ENCODE measurements at regions not wholly inside any gene's neighbourhood (a gene's known extent, or its start where the extent isn't known, plus 50 kb on each side); places are given as distances from the start of the nearest gene placed in this dataset.
A peak's percentile ranks its signal among the peaks of the same experiment; 100 is the strongest.
"Not testable (repeated sequence)": the region's sequence is repeated elsewhere in the genome, so short reads cannot be mapped to it uniquely, and the experiment has no call there.

DNA sequence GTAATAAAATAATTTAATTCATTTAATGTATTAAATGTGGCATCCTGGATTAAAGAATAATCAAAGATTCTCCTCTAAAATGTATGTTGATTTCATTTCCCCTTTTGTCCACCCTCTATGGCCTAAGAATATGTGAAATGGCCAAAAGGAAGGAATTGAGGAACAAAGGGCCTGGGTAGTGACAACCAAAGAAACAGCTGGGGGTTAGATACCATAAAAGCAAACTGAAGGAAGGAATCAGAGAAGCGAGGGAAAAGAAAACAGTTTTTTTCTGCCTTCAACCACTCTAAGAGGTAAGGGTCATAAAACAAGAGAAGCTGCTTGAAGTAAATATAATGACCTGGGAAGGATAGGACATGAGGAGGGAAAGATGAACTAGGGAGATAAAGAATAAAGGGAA is 139.3 kb downstream of the FAM76B start:
- DNase-seq (ENCODE audit: low spot score): no peak

GRCh38 chr11:95647871-95648270 is 141.7 kb downstream of the FAM76B start:
- peak; percentile 24 for DNase-seq (ENCODE audit: low spot score)

DNA sequence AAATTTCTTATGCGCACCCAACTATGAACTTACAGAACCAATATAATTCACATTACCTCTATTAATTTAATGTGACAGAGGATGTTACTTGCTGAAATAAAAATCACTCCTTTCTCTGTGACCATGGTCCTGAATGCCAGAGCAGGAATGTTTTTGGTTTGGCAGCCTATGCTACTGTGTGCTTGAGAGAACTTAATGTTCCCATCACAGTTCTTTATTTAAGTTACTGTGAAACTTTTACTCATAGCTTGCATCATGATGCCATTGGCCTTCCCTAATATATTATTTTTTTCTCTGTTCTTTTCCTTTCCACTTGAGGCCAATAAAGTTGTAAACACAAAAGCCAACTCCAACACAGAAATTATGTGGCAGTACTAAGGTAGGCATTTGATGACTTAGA is 142.2 kb downstream of the FAM76B start:
- DNase-seq (ENCODE audit: low spot score): no peak

GRCh38 chr11:95641495-95641894 is 148.1 kb downstream of the FAM76B start:
- DNase-seq (ENCODE audit: low spot score): no peak

DNA sequence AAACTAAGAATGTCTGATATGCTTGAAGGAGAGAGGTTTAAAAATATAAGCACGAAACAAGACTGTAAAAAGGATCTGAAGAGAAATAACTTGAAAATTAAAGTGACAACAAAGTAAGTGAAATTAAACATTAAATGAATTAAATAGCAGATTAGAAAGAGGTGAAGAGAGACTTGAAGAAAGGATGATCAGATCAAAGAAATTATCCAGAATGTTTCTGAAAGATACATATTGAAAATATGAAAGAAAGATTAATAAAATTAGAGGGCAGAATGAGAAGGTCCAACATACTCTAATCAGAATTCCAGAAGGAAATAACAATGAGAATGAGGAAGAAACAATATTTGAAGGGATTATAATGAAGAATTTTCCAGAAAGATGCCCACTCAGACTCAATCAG is 151.1 kb downstream of the FAM76B start:
- DNase-seq (ENCODE audit: low spot score): no peak

GRCh38 chr11:95625164-95625900 is 164.2 kb downstream of the FAM76B start:
- DNase-seq (ENCODE audit: low spot score): peak; percentile 24

GRCh38 chr11:95616256-95616804 is 173.3 kb downstream of the FAM76B start:
- no peak for DNase-seq (ENCODE audit: low spot score)

- no peak for DNase-seq (ENCODE audit: low spot score)
Measured at GRCh38 chr11:95611827-95612226, 177.8 kb downstream of the FAM76B start.

- DNase-seq (ENCODE audit: low spot score): not testable (repeated sequence)
Measured at GRCh38 chr11:95610185-95610584, 179.4 kb downstream of the FAM76B start.

DNA sequence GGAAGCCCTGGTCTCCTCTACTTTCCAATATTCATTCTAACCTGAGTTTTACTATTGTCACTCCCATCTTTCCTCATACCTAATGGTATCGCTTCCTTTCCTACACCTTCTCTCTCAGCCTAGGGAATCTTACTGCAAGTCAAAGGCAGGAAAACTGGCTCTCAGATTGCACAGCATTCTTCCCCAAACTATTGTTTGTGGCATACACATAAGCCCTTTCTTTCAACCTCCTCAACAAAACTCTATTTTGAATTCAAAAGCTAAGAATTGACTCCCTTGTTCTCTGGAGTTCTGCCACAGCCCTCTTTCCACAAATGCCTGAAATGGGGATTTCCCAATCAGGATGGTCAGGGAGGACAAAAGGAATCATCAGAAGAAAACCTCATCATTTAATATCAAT is 181.5 kb downstream of the FAM76B start:
- no peak for DNase-seq (ENCODE audit: low spot score)

- DNase-seq (ENCODE audit: low spot score): no peak
Measured at GRCh38 chr11:95606824-95607223, 182.8 kb downstream of the FAM76B start.

GRCh38 chr11:95605271-95605940 is 184.2 kb downstream of the FAM76B start:
- no peak for DNase-seq (ENCODE audit: low spot score)

DNA sequence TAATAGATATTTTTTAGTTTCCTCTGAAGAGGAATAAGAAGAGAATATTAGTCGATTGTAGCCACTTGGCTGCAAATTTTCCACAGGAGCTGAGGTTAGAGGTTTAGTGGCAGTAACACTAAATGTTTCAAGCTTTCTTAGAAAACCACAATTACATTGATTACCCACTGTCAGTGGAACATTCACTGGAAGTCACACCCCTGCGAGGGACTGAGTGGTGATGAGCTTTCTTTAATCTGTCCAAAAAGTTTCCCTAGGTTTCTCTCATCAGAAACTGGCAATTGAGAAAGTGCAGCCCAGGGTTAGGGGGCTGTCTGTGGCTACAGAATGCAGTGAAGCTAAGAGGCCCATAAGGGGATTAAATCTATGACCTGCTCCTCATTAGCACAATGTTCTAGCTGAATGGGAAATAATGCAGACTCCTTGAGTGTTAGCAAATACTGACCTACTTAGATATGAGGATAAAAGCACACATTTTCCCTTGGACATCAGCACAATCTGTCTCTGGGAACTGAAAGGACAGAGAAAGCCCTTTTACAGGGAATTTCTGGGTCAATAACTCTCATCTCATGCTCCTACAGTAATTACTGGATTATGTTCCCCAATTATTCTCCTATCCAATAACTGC is 189.5 kb downstream of the FAM76B start:
- peak; percentile 47 for DNase-seq (ENCODE audit: low spot score)

DNA sequence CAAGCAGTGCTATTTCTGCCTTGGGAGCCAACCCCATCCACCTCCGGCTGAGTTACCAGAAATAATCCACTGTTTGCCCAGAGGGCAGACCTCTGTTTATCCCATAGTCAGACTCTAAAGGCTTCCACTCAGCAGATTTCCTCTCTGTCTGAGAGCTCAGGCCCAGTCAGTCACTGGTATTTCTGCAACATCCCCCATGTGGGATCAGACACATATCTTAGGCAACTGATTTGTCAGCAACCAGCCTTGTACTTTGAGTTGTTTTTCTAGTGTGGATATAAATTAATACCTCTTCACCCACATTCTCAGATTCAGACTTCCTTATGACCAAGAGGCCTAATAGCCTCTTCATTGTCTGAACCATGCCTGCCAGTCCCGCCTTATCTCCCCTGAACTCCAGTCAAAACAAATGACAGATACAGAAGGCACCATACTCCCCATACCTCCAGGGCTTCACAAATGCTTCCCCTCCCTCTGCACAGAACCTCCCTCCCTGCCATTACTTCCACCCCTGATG is 193.6 kb downstream of the FAM76B start:
- DNase-seq (ENCODE audit: low spot score): no peak

DNA sequence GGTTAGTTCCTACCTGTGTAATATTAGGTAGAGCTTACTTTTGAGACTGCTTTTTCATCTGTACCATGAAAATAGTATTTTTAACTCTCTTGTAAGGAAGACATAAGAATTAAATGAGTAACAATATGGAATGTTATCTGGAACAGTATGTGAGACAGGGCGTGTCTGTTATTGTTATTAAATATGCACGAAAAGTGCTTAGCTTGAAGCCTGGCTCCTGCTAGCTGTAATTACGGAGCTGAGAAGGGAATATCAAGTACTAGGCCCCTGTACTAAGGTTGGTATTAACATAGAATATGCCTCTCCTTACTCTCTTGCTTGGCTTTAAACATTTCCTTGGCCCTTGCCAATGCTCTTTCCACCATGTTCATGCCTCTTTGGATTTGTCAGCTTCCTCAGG is 194.0 kb downstream of the FAM76B start:
- no peak for DNase-seq (ENCODE audit: low spot score)

DNA sequence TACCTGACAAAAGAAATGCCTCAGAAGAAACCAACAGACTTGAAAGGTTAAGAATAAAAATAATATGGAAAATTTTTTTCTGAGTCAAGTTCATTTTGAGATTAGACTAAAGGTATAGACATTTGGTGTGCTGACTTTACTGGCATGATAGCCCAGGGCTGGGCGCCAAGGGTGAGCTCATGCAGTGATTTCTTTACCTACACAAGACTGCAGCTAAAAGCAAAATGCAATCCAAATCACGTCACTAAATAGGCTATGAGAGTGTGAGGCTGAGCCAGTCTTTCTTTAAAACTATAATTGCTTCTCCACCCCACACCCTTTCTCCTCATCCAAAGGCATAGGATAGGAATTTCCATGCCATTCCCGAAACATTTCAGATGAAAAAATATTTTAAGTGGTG is 196.5 kb downstream of the FAM76B start:
- peak; percentile 68 for DNase-seq (ENCODE audit: low spot score)

- no peak for DNase-seq (ENCODE audit: low spot score)
Measured at GRCh38 chr11:95592471-95592870, 197.1 kb downstream of the FAM76B start.

DNA sequence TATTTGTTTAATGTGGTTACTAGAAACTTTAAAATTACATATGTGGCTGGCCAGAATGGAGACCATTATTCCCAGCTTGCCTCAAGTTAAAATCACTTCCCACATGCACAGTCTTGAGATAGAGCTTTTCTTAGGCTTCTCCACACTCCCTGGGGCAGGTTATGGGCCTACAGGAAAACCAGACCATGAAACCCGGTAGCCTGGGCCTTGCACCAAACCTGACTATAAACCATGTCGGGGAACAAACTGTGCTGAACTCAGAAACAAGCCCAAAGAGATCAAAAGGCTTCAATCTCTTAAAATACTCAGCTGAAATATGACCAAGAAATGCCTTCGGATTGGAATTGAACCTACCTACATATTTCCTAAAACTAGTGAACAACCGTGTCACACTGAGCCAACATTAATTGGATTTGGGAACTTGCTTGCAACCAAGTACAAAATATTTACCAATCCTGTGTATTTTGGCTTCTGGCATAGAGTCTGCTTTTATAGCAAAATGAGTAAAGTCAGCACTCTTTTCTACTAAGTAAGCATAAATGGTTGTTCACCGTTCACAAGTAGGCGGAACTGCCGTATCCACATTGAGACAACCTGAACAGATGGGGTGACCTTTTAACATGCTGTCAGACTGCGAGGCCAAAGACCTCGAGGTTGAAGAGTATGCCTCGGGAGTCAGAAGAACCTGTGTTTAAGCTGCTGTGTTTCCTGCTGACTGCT is 199.5 kb downstream of the FAM76B start:
- no peak for DNase-seq (ENCODE audit: low spot score)

GRCh38 chr11:95588821-95589220 is 200.8 kb downstream of the FAM76B start:
- no peak for DNase-seq (ENCODE audit: low spot score)

DNA sequence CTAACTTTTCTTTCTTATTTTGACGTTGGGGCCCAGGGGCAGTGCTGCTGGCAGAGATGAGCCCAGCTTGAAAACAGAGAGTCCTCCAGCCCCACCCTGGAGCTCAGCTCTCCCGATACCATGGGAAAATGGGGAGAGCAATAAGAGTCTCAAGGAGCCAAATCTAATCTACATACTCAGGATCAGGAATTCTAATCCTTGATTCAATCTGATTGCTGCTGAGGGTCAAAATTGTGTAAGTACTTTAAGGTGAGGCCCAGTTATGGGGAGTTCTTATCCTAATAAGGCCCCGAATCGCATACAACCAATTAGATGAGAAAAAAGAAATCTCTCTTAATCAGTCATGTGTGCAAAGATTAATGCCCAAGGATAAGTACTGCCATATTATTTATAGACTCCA is 202.9 kb downstream of the FAM76B start:
- DNase-seq (ENCODE audit: low spot score): no peak

- DNase-seq (ENCODE audit: low spot score): no peak
Measured at GRCh38 chr11:95586155-95586554, 203.4 kb downstream of the FAM76B start.

- DNase-seq (ENCODE audit: low spot score): no peak
Measured at GRCh38 chr11:95585752-95586077, 203.9 kb downstream of the FAM76B start.

All from umbilical cord (tissue), 1 donor.